T-helper 17 cell (primary cell): ENCODE measurements at regions not wholly inside any gene's neighbourhood (a gene's known extent, or its start where the extent isn't known, plus 50 kb on each side); places are given as distances from the start of the nearest gene placed in this dataset.

Experiments used
- ATAC-seq: fragments of 150-1000 bp; cut with Tn5 transposase; 2 replicates; pipeline ENCODE4 v1.10.0; 2021; ENCODE audit warnings: mild to moderate bottlenecking, moderate library complexity
- DNase-seq, 3 donors: peaks; one replicate each; pipeline versions ENCODE4 v3.0.0 to v3.0.0-alpha.2; 2020 to 2021
- H3K9me3 ChIP-seq: one replicate; pipeline ENCODE4 v1.7.0; 2013; ENCODE audit warnings: low read length, mild to moderate bottlenecking; ENCODE audit not compliant: control insufficient read depth, poor library complexity, severe bottlenecking
- H3K27ac Mint-ChIP-seq: one replicate; pipeline ENCODE4 v1.8.0; 2022; ENCODE audit warnings: mild to moderate bottlenecking, moderate library complexity, mixed read lengths
- H3K27me3 Mint-ChIP-seq: one replicate; pipeline ENCODE4 v1.8.0; 2022; ENCODE audit warnings: mixed read lengths
- H3K36me3 Mint-ChIP-seq: one replicate; pipeline ENCODE4 v1.8.0; 2022; ENCODE audit warnings: low read depth, mixed read lengths
- H3K4me1 Mint-ChIP-seq: one replicate; pipeline ENCODE4 v1.8.0; 2022; ENCODE audit warnings: mild to moderate bottlenecking, mixed read lengths
- H3K4me3 Mint-ChIP-seq: one replicate; pipeline ENCODE4 v1.8.0; 2022; ENCODE audit warnings: mild to moderate bottlenecking, moderate library complexity, mixed read lengths

GRCh38 chr4:128528793-128529553, 241.4 kb upstream of the PGRMC2 start:
- ATAC-seq = no peak
- no peak for DNase-seq
- H3K9me3 ChIP-seq = no peaks in the 10 kb centered on the region
- Mint-ChIP-seq H3K4me3 (no peak overlapping the region), H3K36me3 (peaks cover 3% of the 10 kb centered on the region), H3K4me1 (peaks cover 5% of the 10 kb centered on the region), H3K27ac (no peak overlapping the region), H3K27me3 (no peaks in the 10 kb centered on the region)

- H3K4me3 Mint-ChIP-seq = no peak overlapping the region
- peaks cover 3% of the 10 kb centered on the region for H3K36me3 Mint-ChIP-seq
- H3K4me1 Mint-ChIP-seq = peaks cover 5% of the 10 kb centered on the region
- no peaks in the 10 kb centered on the region for H3K27me3 Mint-ChIP-seq
- no peaks in the 10 kb centered on the region for H3K9me3 ChIP-seq
- DNase-seq (no peak), ATAC-seq (no peak)
- no peak overlapping the region for H3K27ac Mint-ChIP-seq
Observed at GRCh38 chr4:128527946-128528576, 240.4 kb upstream of the PGRMC2 start.

GRCh38 chr4:128527351-128527750, 239.7 kb upstream of the PGRMC2 start:
- H3K4me1 Mint-ChIP-seq = peaks cover 5% of the 10 kb centered on the region
- ATAC-seq (no peak), DNase-seq (no peak)
- H3K9me3 ChIP-seq = no peaks in the 10 kb centered on the region
- no peak overlapping the region for H3K27ac Mint-ChIP-seq
- H3K36me3 Mint-ChIP-seq = peaks cover 2% of the 10 kb centered on the region
- peaks cover 4% of the 10 kb centered on the region for H3K27me3 Mint-ChIP-seq
- H3K4me3 Mint-ChIP-seq = no peak overlapping the region

- Mint-ChIP-seq H3K27ac (no peak overlapping the region), H3K4me1 (peaks cover 5% of the 10 kb centered on the region)
- ATAC-seq = no peak
Observed at GRCh38 chr4:128525992-128526630, 238.5 kb upstream of the PGRMC2 start.

GRCh38 chr4:128525387-128525786, 237.8 kb upstream of the PGRMC2 start:
- Mint-ChIP-seq H3K27ac (no peak overlapping the region), H3K36me3 (peaks cover 6% of the 10 kb centered on the region), H3K4me1 (peaks cover 5% of the 10 kb centered on the region), H3K4me3 (no peak overlapping the region), H3K27me3 (peaks cover 21% of the 10 kb centered on the region)
- DNase-seq = no peak
- no peak for ATAC-seq
- no peaks in the 10 kb centered on the region for H3K9me3 ChIP-seq

More at GRCh38 chr4:128525992-128526630, 238.5 kb upstream of the PGRMC2 start:
- no peak for DNase-seq
- no peak overlapping the region for H3K4me3 Mint-ChIP-seq
- H3K36me3 Mint-ChIP-seq = peaks cover 6% of the 10 kb centered on the region
- H3K9me3 ChIP-seq = no peaks in the 10 kb centered on the region
- H3K27me3 Mint-ChIP-seq = peaks cover 14% of the 10 kb centered on the region

GRCh38 chr4:128524311-128524710, 236.7 kb upstream of the PGRMC2 start:
- ATAC-seq (no peak), DNase-seq (no peak)
- H3K9me3 ChIP-seq = no peaks in the 10 kb centered on the region
- Mint-ChIP-seq H3K36me3 (peaks cover 6% of the 10 kb centered on the region), H3K4me3 (no peak overlapping the region), H3K4me1 (peaks cover 5% of the 10 kb centered on the region), H3K27ac (no peak overlapping the region), H3K27me3 (peaks cover 24% of the 10 kb centered on the region)

- Mint-ChIP-seq H3K4me1 (peaks cover 5% of the 10 kb centered on the region), H3K27ac (no peak overlapping the region), H3K27me3 (peaks cover 24% of the 10 kb centered on the region), H3K36me3 (peaks cover 6% of the 10 kb centered on the region), H3K4me3 (no peak overlapping the region)
- DNase-seq (no peak), ATAC-seq (no peak)
- H3K9me3 ChIP-seq = no peaks in the 10 kb centered on the region
Observed at GRCh38 chr4:128521648-128522111, 234.1 kb upstream of the PGRMC2 start.

GRCh38 chr4:128521156-128521555, 233.5 kb upstream of the PGRMC2 start:
- Mint-ChIP-seq H3K27ac (no peak overlapping the region), H3K4me1 (peaks cover 5% of the 10 kb centered on the region), H3K27me3 (peaks cover 24% of the 10 kb centered on the region), H3K4me3 (no peak overlapping the region), H3K36me3 (peaks cover 6% of the 10 kb centered on the region)
- DNase-seq (no peak), ATAC-seq (no peak)
- H3K9me3 ChIP-seq = no peaks in the 10 kb centered on the region

- Mint-ChIP-seq H3K27ac (no peak overlapping the region), H3K4me3 (no peak overlapping the region), H3K27me3 (peaks cover 24% of the 10 kb centered on the region), H3K36me3 (peaks cover 6% of the 10 kb centered on the region), H3K4me1 (peaks cover 2% of the 10 kb centered on the region)
- no peak for DNase-seq
- no peaks in the 10 kb centered on the region for H3K9me3 ChIP-seq
- no peak for ATAC-seq
Observed at GRCh38 chr4:128519163-128519830, 231.7 kb upstream of the PGRMC2 start.

GRCh38 chr4:128517739-128518510, 230.3 kb upstream of the PGRMC2 start:
- Mint-ChIP-seq H3K36me3 (peaks cover 6% of the 10 kb centered on the region), H3K4me1 (peaks cover 8% of the 10 kb centered on the region), H3K27me3 (peaks cover 24% of the 10 kb centered on the region), H3K4me3 (no peak overlapping the region), H3K27ac (no peak overlapping the region)
- ATAC-seq (no peak), DNase-seq (no peak)
- no peaks in the 10 kb centered on the region for H3K9me3 ChIP-seq

GRCh38 chr4:128517096-128517738, 229.6 kb upstream of the PGRMC2 start:
- H3K9me3 ChIP-seq = no peaks in the 10 kb centered on the region
- H3K4me3 Mint-ChIP-seq = no peak overlapping the region
- H3K4me1 Mint-ChIP-seq = peaks cover 8% of the 10 kb centered on the region
- DNase-seq (no peak), ATAC-seq (no peak)
- H3K27ac Mint-ChIP-seq = no peak overlapping the region
- peaks cover 19% of the 10 kb centered on the region for H3K27me3 Mint-ChIP-seq
- peaks cover 4% of the 10 kb centered on the region for H3K36me3 Mint-ChIP-seq

- H3K27me3 Mint-ChIP-seq = peaks cover 12% of the 10 kb centered on the region
- H3K36me3 Mint-ChIP-seq = peaks cover 2% of the 10 kb centered on the region
- ATAC-seq (no peak), DNase-seq (no peak)
- no peak overlapping the region for H3K4me3 Mint-ChIP-seq
- H3K4me1 Mint-ChIP-seq = peaks cover 8% of the 10 kb centered on the region
- H3K27ac Mint-ChIP-seq = no peak overlapping the region
- H3K9me3 ChIP-seq = no peaks in the 10 kb centered on the region
Observed at GRCh38 chr4:128516301-128516969, 228.8 kb upstream of the PGRMC2 start.
